A172 (cell line): ENCODE measurements at regions not wholly inside any gene's neighbourhood (a gene's known extent, or its start where the extent isn't known, plus 50 kb on each side); places are given as distances from the start of the nearest gene placed in this dataset.
A peak's percentile ranks its signal among the peaks of the same experiment; 100 is the strongest.

Source experiments
- DNase-seq: peaks from one replicate; pipeline ENCODE4 v3.0.0-alpha.2; 2015; ENCODE audit warnings: low spot score

- no peak for DNase-seq
Observed at GRCh38 chr16:73823205-73823849, 473.3 kb upstream of the PSMD7 start.

- no peak for DNase-seq
Observed at GRCh38 chr16:73817526-73818324, 478.9 kb upstream of the PSMD7 start.

GRCh38 chr16:73813527-73813926 is 483.1 kb upstream of the PSMD7 start:
- DNase-seq, result no peak

GRCh38 chr16:73804456-73804855 is 492.2 kb upstream of the PSMD7 start:
- no peak for DNase-seq

- no peak for DNase-seq
Observed at GRCh38 chr16:73798471-73798870, 498.1 kb upstream of the PSMD7 start.

GRCh38 chr16:73797115-73797514 is 499.5 kb upstream of the PSMD7 start:
- DNase-seq, result no peak

- no peak for DNase-seq
Observed at GRCh38 chr16:73796241-73796640, 500.4 kb upstream of the PSMD7 start.

GRCh38 chr16:73794994-73795393 is 501.6 kb upstream of the PSMD7 start:
- DNase-seq, result no peak

- DNase-seq, result no peak
Observed at GRCh38 chr16:73793871-73794437, 502.7 kb upstream of the PSMD7 start.

- no peak for DNase-seq
Observed at GRCh38 chr16:73793260-73793659, 503.4 kb upstream of the PSMD7 start.

- DNase-seq, result no peak
Observed at GRCh38 chr16:73792199-73793020, 504.2 kb upstream of the PSMD7 start.

GRCh38 chr16:73781297-73781696 is 515.3 kb upstream of the PSMD7 start:
- DNase-seq, result no peak

- no peak for DNase-seq
Observed at GRCh38 chr16:73778887-73779286, 517.7 kb upstream of the PSMD7 start.

GRCh38 chr16:73775841-73776388 is 520.7 kb upstream of the PSMD7 start:
- DNase-seq, result no peak

- DNase-seq, result peak; percentile 76
Observed at GRCh38 chr16:73771196-73772064, 525.2 kb upstream of the PSMD7 start.

GRCh38 chr16:73768786-73769203 is 527.8 kb upstream of the PSMD7 start:
- peak; percentile 31 for DNase-seq

GRCh38 chr16:73764321-73764720 is 532.3 kb upstream of the PSMD7 start:
- DNase-seq, result no peak

GRCh38 chr16:73756289-73757178 is 540.1 kb upstream of the PSMD7 start:
- DNase-seq, result no peak

GRCh38 chr16:73753931-73754330 is 542.7 kb upstream of the PSMD7 start:
- peak; percentile 22 for DNase-seq

- no peak for DNase-seq
Observed at GRCh38 chr16:73750639-73751038, 546.0 kb upstream of the PSMD7 start.
